ENCODE measurements at regions not wholly inside any gene's neighbourhood (a gene's known extent, or its start where the extent isn't known, plus 50 kb on each side); places are given as distances from the start of the nearest gene placed in this dataset.

- TF ChIP-seq, protein P1, sequence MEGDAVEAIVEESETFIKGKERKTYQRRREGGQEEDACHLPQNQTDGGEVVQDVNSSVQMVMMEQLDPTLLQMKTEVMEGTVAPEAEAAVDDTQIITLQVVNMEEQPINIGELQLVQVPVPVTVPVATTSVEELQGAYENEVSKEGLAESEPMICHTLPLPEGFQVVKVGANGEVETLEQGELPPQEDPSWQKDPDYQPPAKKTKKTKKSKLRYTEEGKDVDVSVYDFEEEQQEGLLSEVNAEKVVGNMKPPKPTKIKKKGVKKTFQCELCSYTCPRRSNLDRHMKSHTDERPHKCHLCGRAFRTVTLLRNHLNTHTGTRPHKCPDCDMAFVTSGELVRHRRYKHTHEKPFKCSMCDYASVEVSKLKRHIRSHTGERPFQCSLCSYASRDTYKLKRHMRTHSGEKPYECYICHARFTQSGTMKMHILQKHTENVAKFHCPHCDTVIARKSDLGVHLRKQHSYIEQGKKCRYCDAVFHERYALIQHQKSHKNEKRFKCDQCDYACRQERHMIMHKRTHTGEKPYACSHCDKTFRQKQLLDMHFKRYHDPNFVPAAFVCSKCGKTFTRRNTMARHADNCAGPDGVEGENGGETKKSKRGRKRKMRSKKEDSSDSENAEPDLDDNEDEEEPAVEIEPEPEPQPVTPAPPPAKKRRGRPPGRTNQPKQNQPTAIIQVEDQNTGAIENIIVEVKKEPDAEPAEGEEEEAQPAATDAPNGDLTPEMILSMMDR (optimal IDR thresholded peaks at IDR 0.05 in 1 of 3, IDR thresholded peaks at IDR 0.05 in 1 of 3, conservative IDR thresholded peaks at IDR 0.05 in 1 of 3; ENCODE audit: extremely low read depth in 1 of 3, insufficient read depth in 2 of 3, low read length in 3 of 3) = no peak
- no peak for TF ChIP-seq EZH2 (IDR thresholded peaks at IDR 0.05; ENCODE audit: low read length)
Measured at GRCh38 chr2:67838205-67838604, 224.6 kb downstream of the C1D start.
